ENCODE measurements at regions not wholly inside any gene's neighbourhood (a gene's known extent, or its start where the extent isn't known, plus 50 kb on each side); places are given as distances from the start of the nearest gene placed in this dataset.

DNA sequence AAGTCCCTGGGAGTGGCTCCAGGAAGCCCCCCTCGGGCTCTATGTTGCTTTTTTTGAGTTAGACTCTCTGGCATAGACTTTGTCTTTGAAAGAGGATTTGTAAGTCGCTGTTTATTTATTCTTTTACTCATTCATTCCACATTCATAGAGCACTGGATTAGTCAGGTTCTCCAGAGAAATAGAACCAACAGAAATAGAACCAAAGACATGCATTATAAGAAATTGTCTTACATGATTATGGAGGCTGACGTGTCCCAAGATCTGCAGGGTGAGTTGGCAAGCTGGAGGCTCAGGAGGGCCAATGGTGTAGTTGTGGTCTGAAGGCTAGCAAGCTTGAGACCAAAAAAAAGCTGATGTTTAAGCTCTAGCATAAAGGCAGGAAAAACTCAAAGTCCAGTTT is 98.3 kb upstream of the CHD6 start:
- TF ChIP-seq POLR2A (IDR thresholded peaks at IDR 0.05; ENCODE audit: low read depth, low read length) (no peak), POLR2AphosphoS5 (IDR thresholded peaks at IDR 0.05; ENCODE audit: low read depth, low read length) (no peak)
